T-helper 17 cell (primary cell): ENCODE measurements at regions not wholly inside any gene's neighbourhood (a gene's known extent, or its start where the extent isn't known, plus 50 kb on each side); places are given as distances from the start of the nearest gene placed in this dataset.

Source experiments
- ATAC-seq: fragments of 150-1000 bp; cut with Tn5 transposase; 2 replicates; pipeline ENCODE4 v1.10.0; 2021; ENCODE audit warnings: mild to moderate bottlenecking, moderate library complexity
- DNase-seq, 3 donors: peaks; one replicate each; pipeline versions ENCODE4 v3.0.0 to v3.0.0-alpha.2; 2020 to 2021
- H3K9me3 ChIP-seq: one replicate; pipeline ENCODE4 v1.7.0; 2013; ENCODE audit warnings: low read length, mild to moderate bottlenecking; ENCODE audit not compliant: control insufficient read depth, poor library complexity, severe bottlenecking
- H3K27ac Mint-ChIP-seq: one replicate; pipeline ENCODE4 v1.8.0; 2022; ENCODE audit warnings: mild to moderate bottlenecking, moderate library complexity, mixed read lengths
- H3K27me3 Mint-ChIP-seq: one replicate; pipeline ENCODE4 v1.8.0; 2022; ENCODE audit warnings: mixed read lengths
- H3K36me3 Mint-ChIP-seq: one replicate; pipeline ENCODE4 v1.8.0; 2022; ENCODE audit warnings: low read depth, mixed read lengths
- H3K4me1 Mint-ChIP-seq: one replicate; pipeline ENCODE4 v1.8.0; 2022; ENCODE audit warnings: mild to moderate bottlenecking, mixed read lengths
- H3K4me3 Mint-ChIP-seq: one replicate; pipeline ENCODE4 v1.8.0; 2022; ENCODE audit warnings: mild to moderate bottlenecking, moderate library complexity, mixed read lengths

DNA sequence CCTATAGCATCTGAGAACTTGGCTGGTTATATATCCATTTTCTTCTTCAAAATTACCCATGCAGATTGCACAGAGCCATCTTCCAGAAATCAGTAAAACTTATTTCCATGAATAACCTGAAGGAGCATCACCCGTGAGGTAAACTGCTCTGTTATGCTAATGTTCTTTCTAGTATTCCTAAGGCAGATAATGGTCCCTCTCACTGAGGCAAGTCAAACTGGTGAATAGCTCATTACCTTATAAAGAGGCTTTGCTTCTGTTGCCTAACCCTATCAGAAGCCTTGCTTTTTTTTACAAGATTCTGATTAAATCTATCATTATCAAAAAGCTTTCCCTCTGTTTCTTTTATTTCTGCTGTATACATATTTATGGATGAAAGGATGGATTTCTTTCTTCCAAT is 307.6 kb upstream of the FLRT2 start:
- no peak for DNase-seq
- no peak for ATAC-seq
- Mint-ChIP-seq H3K36me3 (no peaks in the 10 kb centered on the region), H3K27ac (no peak overlapping the region), H3K4me3 (no peak overlapping the region), H3K27me3 (no peaks in the 10 kb centered on the region), H3K4me1 (no peaks in the 10 kb centered on the region)
- peaks cover 4% of the 10 kb centered on the region for H3K9me3 ChIP-seq

DNA sequence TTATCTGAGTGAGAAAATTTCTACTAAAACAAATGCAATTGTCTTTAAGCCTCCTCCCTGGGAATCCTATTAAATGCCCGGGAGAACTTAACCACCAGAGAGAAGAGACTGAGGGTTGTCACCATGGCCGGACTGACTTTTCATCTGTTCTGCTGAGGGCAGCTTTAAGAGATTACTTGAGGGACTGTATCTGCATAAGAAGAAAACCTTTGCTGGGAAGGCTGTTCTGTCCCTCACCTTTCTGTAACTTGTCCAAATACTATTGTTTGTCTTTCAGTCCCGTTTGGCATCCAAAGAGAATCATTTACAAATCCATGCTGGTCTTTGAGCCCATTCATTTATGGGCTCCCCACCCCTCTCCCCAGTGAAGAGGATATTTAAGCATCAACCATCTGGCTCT is 306.3 kb upstream of the FLRT2 start:
- Mint-ChIP-seq H3K4me1 (no peaks in the 10 kb centered on the region), H3K27ac (no peak overlapping the region), H3K4me3 (no peak overlapping the region), H3K36me3 (no peaks in the 10 kb centered on the region), H3K27me3 (no peaks in the 10 kb centered on the region)
- peaks cover 4% of the 10 kb centered on the region for H3K9me3 ChIP-seq
- ATAC-seq: no peak
- DNase-seq: no peak

DNA sequence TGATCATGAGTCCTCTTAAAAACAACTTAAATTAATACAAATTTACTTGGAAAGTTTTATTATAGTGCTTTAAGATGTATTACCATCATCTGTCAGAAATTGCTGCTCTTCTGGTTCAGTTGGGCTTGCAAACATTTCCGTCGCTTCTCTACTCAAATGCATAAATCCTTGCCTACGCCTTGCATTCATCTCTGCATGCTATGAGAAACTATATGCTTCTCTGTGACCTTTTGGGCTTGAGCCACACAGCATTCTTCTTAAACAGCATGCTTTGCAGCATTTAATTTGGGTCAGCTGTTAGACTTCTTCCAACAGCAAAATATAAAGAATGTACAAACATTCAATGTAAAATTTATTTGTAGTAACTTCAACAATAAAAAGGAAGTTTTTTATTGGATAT is 305.7 kb upstream of the FLRT2 start:
- Mint-ChIP-seq H3K36me3 (no peaks in the 10 kb centered on the region), H3K27ac (no peak overlapping the region), H3K4me1 (no peaks in the 10 kb centered on the region), H3K4me3 (no peak overlapping the region), H3K27me3 (no peaks in the 10 kb centered on the region)
- no peak for ATAC-seq
- peaks cover 4% of the 10 kb centered on the region for H3K9me3 ChIP-seq
- no peak for DNase-seq

DNA sequence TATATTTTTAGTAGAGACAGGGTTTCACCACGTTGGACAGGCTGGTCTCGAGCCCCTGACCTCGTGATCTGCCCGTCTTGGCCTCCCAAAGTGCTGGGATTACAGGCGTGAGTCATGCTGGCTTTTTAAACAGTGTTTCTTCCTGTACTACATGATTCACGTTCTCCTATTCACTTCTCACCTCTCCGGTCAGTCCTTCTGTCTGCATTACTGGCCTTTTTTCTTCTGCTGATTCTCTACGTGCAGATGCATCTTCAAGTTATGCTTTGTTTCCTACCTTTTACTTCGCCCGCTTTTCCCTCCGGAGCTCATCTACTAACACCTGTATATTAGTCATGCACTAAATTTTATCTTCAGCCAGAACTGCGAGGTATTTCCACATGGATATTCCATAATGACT is 296.2 kb upstream of the FLRT2 start:
- no peak for DNase-seq
- Mint-ChIP-seq H3K4me1 (no peaks in the 10 kb centered on the region), H3K27ac (no peak overlapping the region), H3K27me3 (no peaks in the 10 kb centered on the region), H3K4me3 (no peak overlapping the region), H3K36me3 (no peaks in the 10 kb centered on the region)
- no peaks in the 10 kb centered on the region for H3K9me3 ChIP-seq
- no peak for ATAC-seq

DNA sequence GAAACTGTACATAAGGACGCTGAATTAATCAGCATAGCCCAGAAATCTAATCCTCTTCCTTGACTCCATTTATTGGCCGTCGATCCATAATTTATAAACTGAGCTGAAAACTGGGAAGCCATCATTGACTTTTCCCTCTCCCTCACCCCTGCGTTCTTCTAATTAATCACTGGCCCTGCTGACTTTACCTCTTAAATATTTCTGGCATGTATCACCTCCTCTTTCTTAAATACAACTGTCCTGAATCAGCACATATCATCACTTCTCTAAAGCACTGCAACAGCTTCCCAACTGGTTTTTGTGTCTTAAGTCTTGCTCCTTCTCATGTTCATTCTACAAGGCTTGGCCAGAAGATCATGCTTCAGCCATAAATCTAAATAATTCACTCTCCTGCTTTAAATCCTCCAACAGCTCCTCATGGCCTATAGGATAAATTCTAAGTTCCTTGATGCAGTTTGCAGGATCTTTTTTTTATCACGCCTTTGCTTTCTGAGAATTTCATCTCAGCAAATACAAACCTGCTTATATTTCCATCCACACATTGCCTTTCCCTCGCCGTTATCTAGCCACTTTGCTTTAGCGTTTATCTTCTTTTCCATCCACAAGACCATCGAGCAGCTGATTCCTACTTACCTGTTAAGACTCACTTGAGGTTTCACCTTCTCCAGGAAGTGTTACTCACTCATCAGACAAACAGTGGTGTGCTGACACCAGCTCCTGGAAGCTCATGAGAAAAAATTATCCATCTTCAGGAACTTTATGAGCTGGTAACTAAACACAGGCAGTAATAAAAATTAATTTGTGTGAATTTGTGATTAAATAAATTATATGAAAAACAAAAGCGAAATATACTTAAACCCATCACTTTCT is 295.6 kb upstream of the FLRT2 start:
- Mint-ChIP-seq H3K4me1 (no peaks in the 10 kb centered on the region), H3K27ac (no peak overlapping the region), H3K27me3 (no peaks in the 10 kb centered on the region), H3K4me3 (no peak overlapping the region), H3K36me3 (no peaks in the 10 kb centered on the region)
- H3K9me3 ChIP-seq: no peaks in the 10 kb centered on the region
- ATAC-seq (no peak), DNase-seq (no peak)

DNA sequence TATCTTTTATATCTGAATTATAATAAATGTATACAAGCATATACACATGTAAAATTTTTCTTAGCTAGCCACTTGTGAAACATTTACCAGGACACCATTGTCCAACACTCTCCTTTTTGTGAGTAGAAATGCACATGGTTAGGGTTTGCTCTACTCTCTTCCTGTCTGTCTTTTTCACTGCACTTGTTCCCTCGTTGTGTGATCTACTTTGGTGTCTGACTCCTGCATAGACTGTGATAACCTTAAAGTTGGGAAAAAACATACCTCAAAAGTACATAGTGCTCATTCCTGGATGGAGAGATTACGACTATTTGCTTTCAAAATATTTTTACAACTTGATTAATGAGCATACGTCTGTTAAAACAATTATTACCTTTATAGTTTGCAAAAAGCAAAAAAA is 294.1 kb upstream of the FLRT2 start:
- Mint-ChIP-seq H3K36me3 (no peaks in the 10 kb centered on the region), H3K4me3 (no peak overlapping the region), H3K4me1 (no peaks in the 10 kb centered on the region), H3K27ac (no peak overlapping the region), H3K27me3 (no peaks in the 10 kb centered on the region)
- no peak for ATAC-seq
- DNase-seq: no peak
- no peaks in the 10 kb centered on the region for H3K9me3 ChIP-seq

DNA sequence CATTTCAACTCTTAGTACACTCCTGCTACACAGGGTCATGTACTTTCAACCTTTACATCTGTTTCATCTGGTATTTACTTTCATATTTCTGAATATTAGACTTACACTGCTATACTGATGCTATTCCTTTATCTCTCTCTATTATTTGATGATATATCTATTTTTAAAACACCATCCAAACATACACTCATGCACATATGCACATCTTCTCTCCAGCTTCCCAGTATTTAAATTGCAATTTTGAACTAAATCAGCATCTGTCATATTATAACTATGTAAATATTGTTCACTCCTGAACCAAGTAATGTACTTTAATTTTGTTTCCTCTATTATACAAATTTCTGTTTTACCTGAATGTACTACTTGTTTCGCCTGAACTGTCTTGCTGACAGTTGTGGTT is 293.6 kb upstream of the FLRT2 start:
- H3K27me3 Mint-ChIP-seq: no peaks in the 10 kb centered on the region
- H3K27ac Mint-ChIP-seq: no peak overlapping the region
- H3K36me3 Mint-ChIP-seq: no peaks in the 10 kb centered on the region
- no peaks in the 10 kb centered on the region for H3K9me3 ChIP-seq
- H3K4me1 Mint-ChIP-seq: no peaks in the 10 kb centered on the region
- DNase-seq (no peak), ATAC-seq (no peak)
- no peak overlapping the region for H3K4me3 Mint-ChIP-seq

DNA sequence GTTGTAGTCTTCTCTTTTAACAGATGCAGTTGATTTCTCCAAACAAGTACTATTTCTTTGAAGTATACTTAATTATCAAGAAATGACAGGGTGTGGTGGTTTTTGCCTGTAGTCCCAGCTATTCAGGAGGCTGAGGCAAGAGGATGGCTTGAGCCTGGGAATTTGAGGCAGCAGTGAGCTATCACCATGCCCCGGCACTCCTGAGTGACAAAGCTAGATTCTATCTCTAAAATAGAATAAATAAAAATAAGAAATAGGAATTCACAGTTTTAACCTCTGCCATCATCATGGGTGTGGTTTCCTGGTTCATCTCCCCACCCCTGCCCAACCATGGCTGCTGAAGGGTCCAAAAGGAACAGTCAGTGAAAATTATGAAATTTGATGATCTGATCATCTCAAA is 290.2 kb upstream of the FLRT2 start:
- H3K4me3 Mint-ChIP-seq: no peak overlapping the region
- no peaks in the 10 kb centered on the region for H3K27me3 Mint-ChIP-seq
- ATAC-seq (no peak), DNase-seq (no peak)
- no peaks in the 10 kb centered on the region for H3K4me1 Mint-ChIP-seq
- no peaks in the 10 kb centered on the region for H3K36me3 Mint-ChIP-seq
- no peaks in the 10 kb centered on the region for H3K9me3 ChIP-seq
- no peak overlapping the region for H3K27ac Mint-ChIP-seq

DNA sequence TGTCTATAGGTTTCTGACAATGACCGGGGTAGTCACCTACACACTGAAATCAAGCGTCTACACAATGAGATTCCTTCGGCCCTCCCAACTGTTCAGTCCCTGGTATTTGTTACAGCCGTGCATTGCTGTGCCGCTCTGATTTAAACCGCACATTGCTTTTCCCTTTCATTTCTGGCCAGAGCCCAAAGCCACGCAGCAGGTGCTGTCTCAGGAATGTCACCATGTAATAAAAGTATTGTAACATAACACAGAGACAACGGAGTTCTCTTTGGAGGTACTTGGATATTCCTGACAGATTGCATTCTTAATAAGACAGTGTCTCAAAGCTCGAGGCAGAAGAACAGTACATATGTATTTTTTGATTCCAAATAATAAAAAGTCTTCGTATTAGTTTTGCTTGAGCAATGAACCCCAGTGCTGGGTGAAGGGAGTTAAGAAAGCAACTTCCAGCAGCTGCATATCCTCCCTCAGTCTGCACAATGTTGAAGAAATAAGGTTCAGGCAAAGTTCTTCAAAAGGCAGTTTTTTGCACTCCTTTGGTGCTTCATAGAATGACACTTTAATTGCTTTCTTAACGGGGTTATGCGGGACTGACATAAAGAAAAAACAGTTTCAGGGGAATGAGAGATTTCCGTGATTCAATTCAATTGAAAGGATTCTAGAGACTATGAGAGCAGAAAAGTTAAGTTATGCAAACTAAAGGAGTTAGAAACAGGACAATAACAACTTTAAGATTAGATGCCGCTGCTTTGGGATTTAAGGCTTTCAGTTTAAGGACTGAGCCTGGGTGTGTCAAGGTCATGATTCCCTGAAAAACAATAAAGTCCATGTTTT is 288.7 kb upstream of the FLRT2 start:
- H3K27ac Mint-ChIP-seq: no peak overlapping the region
- no peaks in the 10 kb centered on the region for H3K27me3 Mint-ChIP-seq
- no peak overlapping the region for H3K4me3 Mint-ChIP-seq
- H3K36me3 Mint-ChIP-seq: no peaks in the 10 kb centered on the region
- no peak for ATAC-seq
- no peaks in the 10 kb centered on the region for H3K9me3 ChIP-seq
- DNase-seq: no peak
- no peaks in the 10 kb centered on the region for H3K4me1 Mint-ChIP-seq

DNA sequence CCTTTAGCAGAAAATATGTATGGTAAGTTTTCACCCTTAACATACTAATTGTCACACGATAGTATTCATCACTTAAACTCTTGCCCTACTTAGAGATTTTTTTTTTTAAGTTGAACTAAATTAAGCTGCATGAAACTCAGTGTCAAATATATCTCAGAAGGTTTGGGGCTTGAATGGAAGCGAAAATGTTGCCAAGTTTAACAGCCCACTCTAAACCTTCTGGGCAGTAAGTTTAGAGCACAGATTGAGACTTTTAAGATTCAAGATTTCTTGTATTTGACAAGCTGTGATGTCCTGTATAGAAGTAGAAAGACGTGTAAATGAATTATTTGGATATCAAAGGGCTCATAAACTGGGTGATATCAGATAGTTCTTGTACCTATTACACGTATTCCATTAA is 287.3 kb upstream of the FLRT2 start:
- H3K36me3 Mint-ChIP-seq: no peaks in the 10 kb centered on the region
- H3K4me3 Mint-ChIP-seq: no peak overlapping the region
- ATAC-seq (no peak), DNase-seq (no peak)
- no peaks in the 10 kb centered on the region for H3K4me1 Mint-ChIP-seq
- no peak overlapping the region for H3K27ac Mint-ChIP-seq
- H3K27me3 Mint-ChIP-seq: no peaks in the 10 kb centered on the region
- H3K9me3 ChIP-seq: no peaks in the 10 kb centered on the region

DNA sequence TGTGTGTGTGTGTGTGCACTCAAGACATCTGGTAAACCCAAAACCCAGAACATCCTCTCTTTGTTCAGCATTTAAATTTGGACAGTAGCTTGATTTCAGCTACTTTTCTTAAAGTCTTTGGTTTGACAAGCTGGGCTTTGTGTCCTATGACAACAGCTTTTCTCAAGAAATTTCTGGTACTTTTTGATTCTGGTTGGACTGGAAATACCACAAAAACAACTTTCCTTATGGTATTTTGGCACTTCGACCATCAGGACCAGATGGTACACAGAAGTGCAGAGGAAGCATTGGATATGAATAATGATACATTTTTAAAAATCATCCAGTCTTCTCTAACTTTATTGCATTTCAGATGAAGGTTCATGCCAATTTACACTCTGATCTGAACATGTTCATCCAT is 286.6 kb upstream of the FLRT2 start:
- ATAC-seq (no peak), DNase-seq (no peak)
- Mint-ChIP-seq H3K4me1 (no peaks in the 10 kb centered on the region), H3K36me3 (no peaks in the 10 kb centered on the region), H3K4me3 (no peak overlapping the region), H3K27ac (no peak overlapping the region), H3K27me3 (no peaks in the 10 kb centered on the region)
- H3K9me3 ChIP-seq: no peaks in the 10 kb centered on the region

DNA sequence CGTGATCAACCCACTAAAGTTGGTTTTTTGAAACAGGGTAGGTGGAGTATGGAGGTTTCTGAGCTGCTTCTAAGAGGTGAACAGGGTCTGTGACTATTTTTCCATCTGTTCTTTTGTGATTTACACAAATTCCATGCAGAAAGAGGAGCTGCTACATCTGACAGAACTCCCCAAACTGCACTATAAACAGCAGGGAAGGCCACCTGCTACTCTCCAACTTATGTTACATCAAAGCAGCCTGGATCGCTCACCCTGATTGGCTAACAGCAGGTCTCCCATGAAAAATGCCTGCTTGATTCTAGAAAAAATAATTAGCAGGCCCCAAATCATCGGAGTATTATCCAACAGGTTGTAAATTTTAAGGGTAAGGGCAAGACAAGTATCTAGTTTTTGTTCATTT is 282.9 kb upstream of the FLRT2 start:
- H3K36me3 Mint-ChIP-seq: no peaks in the 10 kb centered on the region
- H3K27me3 Mint-ChIP-seq: no peaks in the 10 kb centered on the region
- DNase-seq (no peak), ATAC-seq (no peak)
- no peaks in the 10 kb centered on the region for H3K9me3 ChIP-seq
- no peak overlapping the region for H3K4me3 Mint-ChIP-seq
- H3K27ac Mint-ChIP-seq: no peak overlapping the region
- H3K4me1 Mint-ChIP-seq: no peaks in the 10 kb centered on the region

DNA sequence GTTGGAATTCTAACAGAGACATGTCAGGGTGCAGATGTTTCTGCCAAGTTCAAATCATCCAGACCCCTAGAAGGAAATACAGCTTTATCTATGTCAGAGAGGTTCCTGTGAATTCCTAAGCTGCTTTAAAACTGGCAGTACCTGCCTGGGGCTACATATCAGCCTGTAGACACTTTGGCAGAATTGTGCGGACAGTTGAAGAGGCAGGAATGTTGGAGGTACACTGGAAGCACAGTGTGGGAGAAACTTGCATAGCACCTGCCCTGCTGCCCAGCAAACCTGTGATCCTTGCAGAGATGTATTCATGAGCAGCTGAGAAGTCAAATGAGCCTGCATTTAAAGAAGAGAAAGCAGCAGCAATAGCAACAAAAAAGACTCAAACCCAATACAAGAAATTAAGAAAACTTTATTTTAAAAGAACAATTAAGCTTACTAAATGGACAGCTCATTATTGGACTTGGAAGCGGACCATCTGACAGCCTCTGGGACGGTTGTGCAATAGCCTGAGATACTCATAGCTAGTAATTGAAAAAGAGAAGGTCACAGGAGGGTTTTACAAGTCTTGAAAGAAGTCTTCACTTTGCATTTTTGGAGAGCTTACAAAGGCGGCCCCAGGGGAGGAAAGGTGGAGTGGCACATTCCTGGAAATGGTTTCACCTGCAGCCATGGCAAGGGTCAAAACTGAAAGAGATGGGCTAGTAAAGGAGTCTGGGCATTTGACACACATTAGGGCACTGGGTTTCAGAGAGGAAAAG is 280.9 kb upstream of the FLRT2 start:
- Mint-ChIP-seq H3K27me3 (no peaks in the 10 kb centered on the region), H3K27ac (no peak overlapping the region), H3K4me3 (no peak overlapping the region), H3K36me3 (no peaks in the 10 kb centered on the region), H3K4me1 (no peaks in the 10 kb centered on the region)
- H3K9me3 ChIP-seq: no peaks in the 10 kb centered on the region
- no peak for ATAC-seq
- no peak for DNase-seq
